Nephron progenitor cell (in vitro differentiated cells): ENCODE measurements at regions not wholly inside any gene's neighbourhood (a gene's known extent, or its start where the extent isn't known, plus 50 kb on each side); places are given as distances from the start of the nearest gene placed in this dataset.

Source experiments
- DNase-seq: peaks from one replicate; pipeline ENCODE4 v3.0.0; 2021
- H3K27ac Mint-ChIP-seq: 2 replicates; pipeline ENCODE4 v1.8.0; 2021; ENCODE audit warnings: mild to moderate bottlenecking, moderate library complexity, mixed read lengths
- H3K27me3 Mint-ChIP-seq: 2 replicates; pipeline ENCODE4 v1.8.0; 2021; ENCODE audit warnings: mild to moderate bottlenecking, low read depth, mixed read lengths; ENCODE audit not compliant: poor library complexity
- H3K36me3 Mint-ChIP-seq: 2 replicates; pipeline ENCODE4 v1.8.0; 2021; ENCODE audit warnings: low read depth, mixed read lengths
- H3K4me1 Mint-ChIP-seq: 2 replicates; pipeline ENCODE4 v1.8.0; 2021; ENCODE audit warnings: mixed read lengths
- H3K4me3 Mint-ChIP-seq: 2 replicates; pipeline ENCODE4 v1.8.0; 2021; ENCODE audit warnings: mild to moderate bottlenecking, moderate library complexity, mixed read lengths
- H3K9me3 Mint-ChIP-seq: 2 replicates; pipeline ENCODE4 v1.8.0; 2021; ENCODE audit warnings: mild to moderate bottlenecking, moderate library complexity, mixed read lengths
- CTCF ChIP-seq: fragments of 200-600 bp; sonication (generic); IDR thresholded peaks from 2 replicates; pipeline ENCODE4 v1.5.0; 2021; ENCODE audit warnings: antibody characterized with exemption

GRCh38 chr9:703392-703791, 138.1 kb upstream of the DMRT1 start:
- Mint-ChIP-seq H3K36me3 (peaks cover 4% of the 10 kb centered on the region), H3K27me3 (no peaks in the 10 kb centered on the region), H3K27ac (no peak overlapping the region), H3K9me3 (no peaks in the 10 kb centered on the region), H3K4me3 (no peak overlapping the region), H3K4me1 (peaks cover 33% of the 10 kb centered on the region)
- TF ChIP-seq CTCF: no peak
- no peak for DNase-seq

GRCh38 chr9:706073-706472, 135.4 kb upstream of the DMRT1 start:
- Mint-ChIP-seq H3K4me3 (peak overlapping the region; percentile 79), H3K9me3 (no peaks in the 10 kb centered on the region), H3K36me3 (peaks cover 16% of the 10 kb centered on the region), H3K4me1 (peaks cover 28% of the 10 kb centered on the region), H3K27me3 (no peaks in the 10 kb centered on the region), H3K27ac (no peak overlapping the region)
- TF ChIP-seq CTCF: no peak
- no peak for DNase-seq

- no peaks in the 10 kb centered on the region for H3K9me3 Mint-ChIP-seq
- H3K4me1 Mint-ChIP-seq: peaks cover 33% of the 10 kb centered on the region
- peaks cover 24% of the 10 kb centered on the region for H3K36me3 Mint-ChIP-seq
- H3K27me3 Mint-ChIP-seq: no peaks in the 10 kb centered on the region
- H3K27ac Mint-ChIP-seq: peak overlapping the region; percentile 3
- peak overlapping the region; percentile 79 for H3K4me3 Mint-ChIP-seq
- peak; percentile 76 for DNase-seq
- no peak for TF ChIP-seq CTCF
These were observed 134.7 kb upstream of the DMRT1 start for GRCh38 chr9:706606-707459.

GRCh38 chr9:708182-708550, 133.3 kb upstream of the DMRT1 start:
- Mint-ChIP-seq H3K4me3 (peak overlapping the region; percentile 54), H3K27me3 (no peaks in the 10 kb centered on the region), H3K9me3 (no peaks in the 10 kb centered on the region), H3K27ac (peak overlapping the region; percentile 10), H3K36me3 (peaks cover 33% of the 10 kb centered on the region), H3K4me1 (peaks cover 40% of the 10 kb centered on the region)
- TF ChIP-seq CTCF: no peak
- DNase-seq: no peak

- no peak for DNase-seq
- H3K9me3 Mint-ChIP-seq: no peaks in the 10 kb centered on the region
- peaks cover 40% of the 10 kb centered on the region for H3K4me1 Mint-ChIP-seq
- peak overlapping the region; percentile 54 for H3K4me3 Mint-ChIP-seq
- peaks cover 39% of the 10 kb centered on the region for H3K36me3 Mint-ChIP-seq
- peak overlapping the region; percentile 10 for H3K27ac Mint-ChIP-seq
- TF ChIP-seq CTCF: no peak
- no peaks in the 10 kb centered on the region for H3K27me3 Mint-ChIP-seq
These were observed 132.7 kb upstream of the DMRT1 start for GRCh38 chr9:708551-709432.
